Neutrophil (primary cell): ENCODE measurements at regions not wholly inside any gene's neighbourhood (a gene's known extent, or its start where the extent isn't known, plus 50 kb on each side); places are given as distances from the start of the nearest gene placed in this dataset.
A peak's percentile ranks its signal among the peaks of the same experiment; 100 is the strongest.

Experiments
- H3K27ac ChIP-seq: fragments of 200-600 bp; sonication (generic); 2 replicates; pipeline ENCODE4 v1.5.1; 2016; ENCODE audit warnings: mild to moderate bottlenecking, moderate library complexity
- H3K27me3 ChIP-seq: fragments of 200-600 bp; sonication (generic); 2 replicates; pipeline ENCODE4 v1.6.0; 2016; ENCODE audit warnings: mild to moderate bottlenecking
- H3K36me3 ChIP-seq: fragments of 200-600 bp; sonication (generic); 2 replicates; pipeline ENCODE4 v1.5.1; 2017
- H3K4me1 ChIP-seq, 2 experiments: fragments of 200-600 bp in 1 of 2; sonication (generic) in 1 of 2; 1 replicate in 1 of 2; 2 replicates in 1 of 2; pipeline versions ENCODE4 v1.5.1 to v1.6.1; 2013 to 2016; ENCODE audit warnings: low read depth in 1 of 2, low read length in 1 of 2, mild to moderate bottlenecking in 1 of 2, moderate library complexity in 1 of 2; ENCODE audit not compliant: control insufficient read depth in 1 of 2, insufficient read depth in 1 of 2
- H3K4me3 ChIP-seq, 2 experiments: fragments of 200-600 bp in 1 of 2; sonication (generic) in 1 of 2; 1 replicate in 1 of 2; 2 replicates in 1 of 2; pipeline ENCODE4 v1.5.1; 2013 to 2016; ENCODE audit warnings: low read depth in 1 of 2, low read length in 1 of 2, mild to moderate bottlenecking in 1 of 2, moderate library complexity in 1 of 2
- H3K9me3 ChIP-seq: fragments of 200-600 bp; sonication (generic); 2 replicates; pipeline ENCODE4 v1.5.1; 2016
- CTCF ChIP-seq: fragments of 200-600 bp; sonication (generic); IDR thresholded peaks from 2 replicates; pipeline ENCODE4 v1.5.1; 2016; ENCODE audit warnings: antibody characterized with exemption

- no peak for TF ChIP-seq CTCF
- H3K36me3 ChIP-seq, result peaks cover 8% of the 10 kb centered on the region
- no peaks in the 10 kb centered on the region for H3K9me3 ChIP-seq
- peak overlapping the region; percentile 97 for H3K27ac ChIP-seq
- H3K4me1 ChIP-seq, result peaks cover 94% of the 10 kb centered on the region in 2 experiments
- H3K27me3 ChIP-seq, result peaks cover 9% of the 10 kb centered on the region
- peak overlapping the region in 1 of 2 experiments; percentile 14 for H3K4me3 ChIP-seq
These were observed 50.1 kb upstream of the ECE1 start for GRCh38 chr1:21340230-21340945.
